H1 (cell line): ENCODE measurements at regions not wholly inside any gene's neighbourhood (a gene's known extent, or its start where the extent isn't known, plus 50 kb on each side); places are given as distances from the start of the nearest gene placed in this dataset.

Experiments
- ASH2L ChIP-seq: fragments of 200-600, 300-600 bp; sonication (generic); IDR thresholded peaks from one replicate; pipeline ENCODE4 v1.7.1; 2017; ENCODE audit warnings: low read length
- BCL11A ChIP-seq, 2 experiments: IDR thresholded peaks; one replicate each; pipeline ENCODE4 v1.6.1; 2011; ENCODE audit warnings: low read depth in 2 of 2, low read length in 2 of 2, mild to moderate bottlenecking in 2 of 2
- EP300 ChIP-seq, 2 experiments: IDR thresholded peaks; 1 replicate in 1 of 2; 2 replicates in 1 of 2; pipeline ENCODE4 v1.6.1; 2011 to 2012; ENCODE audit warnings: low read depth in 2 of 2, low read length in 2 of 2, mild to moderate bottlenecking in 2 of 2, borderline replicate concordance in 1 of 2, inconsistent platforms in 1 of 2, moderate library complexity in 1 of 2
- JUND ChIP-seq: IDR thresholded peaks from 2 replicates; pipeline ENCODE4 v1.6.1; 2011; ENCODE audit warnings: mild to moderate bottlenecking, improper control_type of control experiment, low read length
- RBBP5 ChIP-seq: IDR thresholded peaks from 2 replicates; pipeline ENCODE4 v1.7.1; 2012; ENCODE audit warnings: low read depth, mild to moderate bottlenecking, inconsistent platforms, low read length, moderate library complexity, borderline replicate concordance
- RXRA ChIP-seq: IDR thresholded peaks from 2 replicates; pipeline ENCODE4 v1.6.1; 2011; ENCODE audit warnings: low read depth, mild to moderate bottlenecking, low read length, moderate library complexity; ENCODE audit not compliant: insufficient read depth
- SIRT6 ChIP-seq: IDR thresholded peaks from one replicate; pipeline ENCODE4 v1.7.1; 2012; ENCODE audit warnings: low read length, inconsistent platforms
- SRF ChIP-seq: IDR thresholded peaks from 2 replicates; pipeline ENCODE4 v1.6.1; 2011; ENCODE audit warnings: mild to moderate bottlenecking, low read depth, low read length, moderate library complexity
- SUZ12 ChIP-seq: fragments of 200-600 bp; sonication (generic); IDR thresholded peaks from 2 replicates; pipeline ENCODE4 v1.6.1; 2012; ENCODE audit warnings: mild to moderate bottlenecking, inconsistent platforms, low read length, moderate library complexity, mixed read lengths

GRCh38 chr1:196005426-196005825 is 602.8 kb downstream of the KCNT2 start (continued):
- TF ChIP-seq JUND (no peak), RBBP5 (no peak), SRF (no peak), SIRT6 (no peak), BCL11A (IDR thresholded peaks at IDR 0.05; ENCODE audit: low read depth in 2 of 2, low read length in 2 of 2) (no peak), RXRA (no peak), EP300 (IDR thresholded peaks at IDR 0.05; ENCODE audit: borderline replicate concordance in 1 of 2, low read depth in 2 of 2, low read length in 2 of 2) (no peak), SUZ12 (no peak), ASH2L (no peak)
- TF ChIP-seq, all 59 proteins: peak for 0
